ENCODE measurements at regions not wholly inside any gene's neighbourhood (a gene's known extent, or its start where the extent isn't known, plus 50 kb on each side); places are given as distances from the start of the nearest gene placed in this dataset.

DNA sequence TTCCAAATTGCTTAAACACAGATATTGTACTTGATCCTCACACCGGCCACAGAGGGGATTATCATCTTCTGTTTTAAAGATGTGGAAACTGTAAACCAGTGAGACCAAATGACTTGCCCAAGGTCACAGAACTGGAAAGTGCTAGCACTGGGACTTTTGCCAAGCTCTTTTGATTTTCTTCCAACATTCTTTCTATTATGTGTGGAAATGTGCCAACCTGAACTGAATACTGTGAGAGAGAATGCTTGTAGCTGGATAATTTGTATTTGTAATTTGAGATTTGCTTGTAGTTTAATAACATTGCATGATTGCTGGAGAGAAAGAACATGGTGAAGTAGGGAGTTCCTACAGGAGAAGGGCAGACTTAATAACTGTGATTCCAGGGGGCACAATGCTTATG, 977.9 kb upstream of the NUDT12 start:
- no peak for TF ChIP-seq CTCF (IDR thresholded peaks at IDR 0.05; ENCODE audit: low read depth, low read length, missing control alignments)
- DNase-seq (ENCODE audit: low read depth), result no peak
- H3K4me3 ChIP-seq (ENCODE audit: low read depth, low read length), result no peak overlapping the region

DNA sequence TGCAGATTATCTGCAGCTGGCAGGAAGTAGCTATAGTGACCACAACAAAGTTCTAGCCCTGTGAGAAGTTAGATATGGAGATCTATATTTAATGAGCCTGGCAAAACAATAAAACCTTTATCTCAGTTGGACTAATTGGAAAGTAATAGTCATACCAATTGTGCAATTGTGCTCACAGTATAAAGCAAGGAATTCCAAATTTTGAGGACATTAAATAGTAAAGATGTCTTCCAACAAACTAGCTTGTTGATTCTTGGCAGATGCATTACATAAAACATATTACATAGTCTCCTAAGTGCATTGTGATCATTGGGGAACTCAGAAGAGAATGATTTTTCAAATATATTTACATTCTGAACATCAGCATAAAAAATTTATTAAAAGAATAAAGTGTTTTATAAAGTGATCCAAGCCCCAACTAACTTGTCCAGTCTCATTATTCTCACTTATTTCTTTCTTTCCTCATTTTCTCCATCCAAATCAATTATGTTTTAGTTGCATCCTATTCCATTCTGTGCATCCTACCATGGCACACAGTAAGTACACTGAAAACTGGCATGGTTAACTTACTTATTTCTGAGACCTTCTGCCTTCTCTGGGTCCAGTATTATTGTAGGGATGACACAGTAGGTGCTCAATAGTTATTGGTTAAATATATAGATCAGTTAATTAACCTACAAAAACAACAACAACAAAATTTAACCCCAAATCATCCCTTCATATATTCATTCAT, 977.2 kb upstream of the NUDT12 start:
- no peak overlapping the region for H3K4me3 ChIP-seq (ENCODE audit: low read depth, low read length)
- no peak for DNase-seq (ENCODE audit: low read depth)
- no peak for TF ChIP-seq CTCF (IDR thresholded peaks at IDR 0.05; ENCODE audit: low read depth, low read length, missing control alignments)

GRCh38 chr5:104538734-104539133, 976.1 kb upstream of the NUDT12 start:
- TF ChIP-seq CTCF (IDR thresholded peaks at IDR 0.05; ENCODE audit: low read depth, low read length, missing control alignments), result no peak

GRCh38 chr5:104533498-104533897, 970.9 kb upstream of the NUDT12 start:
- TF ChIP-seq CTCF (IDR thresholded peaks at IDR 0.05; ENCODE audit: low read depth, low read length, missing control alignments), result no peak
- no peak for DNase-seq (ENCODE audit: low read depth)
- no peak overlapping the region for H3K4me3 ChIP-seq (ENCODE audit: low read depth, low read length)

More at GRCh38 chr5:104538734-104539133, 976.1 kb upstream of the NUDT12 start:
- no peak overlapping the region for H3K4me3 ChIP-seq (ENCODE audit: low read depth, low read length)
- no peak for DNase-seq (ENCODE audit: low read depth)

GRCh38 chr5:104526866-104527265, 964.3 kb upstream of the NUDT12 start:
- no peak for DNase-seq (ENCODE audit: low read depth)
- H3K4me3 ChIP-seq (ENCODE audit: low read depth, low read length), result no peak overlapping the region
- TF ChIP-seq CTCF (IDR thresholded peaks at IDR 0.05; ENCODE audit: low read depth, low read length, missing control alignments), result no peak

DNA sequence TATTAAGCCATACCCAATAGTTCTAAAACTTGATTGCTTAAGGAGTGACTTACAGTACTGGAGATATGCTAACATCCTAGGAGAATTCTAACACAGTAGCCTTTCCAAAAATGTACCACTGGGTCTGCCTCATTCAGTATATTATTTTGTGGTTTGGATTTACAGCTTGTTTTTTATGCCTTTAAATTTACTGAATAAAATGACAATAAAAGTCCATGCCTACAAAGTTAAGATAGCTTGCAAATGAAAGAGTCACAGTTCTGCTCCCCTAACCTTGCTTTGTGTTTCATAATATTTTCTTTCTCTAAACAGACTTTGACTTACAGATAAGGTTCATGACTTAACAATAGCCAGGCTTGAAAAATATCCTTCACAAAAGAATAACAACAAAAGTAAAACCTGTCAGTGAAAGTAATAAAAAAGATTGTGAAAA, 951.1 kb upstream of the NUDT12 start:
- H3K4me3 ChIP-seq (ENCODE audit: low read depth, low read length), result no peak overlapping the region
- TF ChIP-seq CTCF (IDR thresholded peaks at IDR 0.05; ENCODE audit: low read depth, low read length, missing control alignments), result no peak
- no peak for DNase-seq (ENCODE audit: low read depth)

- H3K4me3 ChIP-seq (ENCODE audit: low read depth, low read length), result no peak overlapping the region
- TF ChIP-seq CTCF (IDR thresholded peaks at IDR 0.05; ENCODE audit: low read depth, low read length, missing control alignments), result no peak
- no peak for DNase-seq (ENCODE audit: low read depth)
These were observed 950.6 kb upstream of the NUDT12 start for GRCh38 chr5:104513121-104513602.

Measured in GM12864 (cell line).